ENCODE measurements at regions not wholly inside any gene's neighbourhood (a gene's known extent, or its start where the extent isn't known, plus 50 kb on each side); places are given as distances from the start of the nearest gene placed in this dataset.
A peak's percentile ranks its signal among the peaks of the same experiment; 100 is the strongest.
"Not testable (repeated sequence)": the region's sequence is repeated elsewhere in the genome, so short reads cannot be mapped to it uniquely, and the experiment has no call there.

DNA sequence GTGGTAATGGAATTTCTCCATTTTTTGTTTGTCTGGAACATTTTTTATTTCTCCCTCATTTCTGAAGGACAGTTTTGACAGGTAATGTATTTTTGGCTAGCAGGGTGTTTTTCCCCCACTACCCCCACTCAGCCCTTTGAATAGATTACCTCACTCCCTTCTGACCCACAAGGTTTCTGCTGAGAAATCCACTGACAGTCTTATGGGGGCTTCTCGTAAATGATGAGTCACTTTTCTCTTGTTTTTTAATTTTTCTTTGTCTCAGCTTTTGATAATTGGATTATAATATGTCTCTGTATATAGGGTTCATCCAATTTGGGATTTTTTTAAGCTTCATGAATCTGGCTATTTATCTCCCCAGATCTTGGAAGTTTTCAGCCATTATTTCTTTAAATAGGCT is 74.7 kb upstream of the CCDC71L start:
- no peak for DNase-seq (ENCODE audit: low read depth in 1 of 2, low spot score in 2 of 2)
- Histone ChIP-seq H3K4me1 (replicated peaks) (peaks cover 29% of the 10 kb centered on the region), H3K36me3 (peaks cover 4% of the 10 kb centered on the region; the same call in 1 of the 2 replicates), H3K27me3 (replicated peaks) (no peaks in the 10 kb centered on the region), H3K4me3 (no peak overlapping the region), H3K9me3 (replicated peaks) (no peaks in the 10 kb centered on the region), H3K27ac (no peak overlapping the region)

GRCh38 chr7:106736123-106736507 is 75.2 kb upstream of the CCDC71L start:
- Histone ChIP-seq H3K4me3 (no peak overlapping the region), H3K4me1 (replicated peaks) (peaks cover 25% of the 10 kb centered on the region), H3K36me3 (peaks cover 4% of the 10 kb centered on the region; the same call in 1 of the 2 replicates), H3K27me3 (replicated peaks) (no peaks in the 10 kb centered on the region), H3K9me3 (replicated peaks) (no peaks in the 10 kb centered on the region), H3K27ac (no peak overlapping the region)
- DNase-seq (ENCODE audit: low read depth in 1 of 2, low spot score in 2 of 2), result no peak

GRCh38 chr7:106736508-106737201 is 75.7 kb upstream of the CCDC71L start:
- Histone ChIP-seq H3K4me3 (no peak overlapping the region), H3K9me3 (replicated peaks) (no peaks in the 10 kb centered on the region), H3K4me1 (replicated peaks) (peaks cover 19% of the 10 kb centered on the region), H3K27ac (peak overlapping the region; percentile 16; the same call in 1 of the 2 replicates), H3K36me3 (no peaks in the 10 kb centered on the region; the same call in 1 of the 2 replicates), H3K27me3 (replicated peaks) (no peaks in the 10 kb centered on the region)
- peak in 1 of 2 experiments; percentile 60 for DNase-seq (ENCODE audit: low read depth in 1 of 2, low spot score in 2 of 2)

DNA sequence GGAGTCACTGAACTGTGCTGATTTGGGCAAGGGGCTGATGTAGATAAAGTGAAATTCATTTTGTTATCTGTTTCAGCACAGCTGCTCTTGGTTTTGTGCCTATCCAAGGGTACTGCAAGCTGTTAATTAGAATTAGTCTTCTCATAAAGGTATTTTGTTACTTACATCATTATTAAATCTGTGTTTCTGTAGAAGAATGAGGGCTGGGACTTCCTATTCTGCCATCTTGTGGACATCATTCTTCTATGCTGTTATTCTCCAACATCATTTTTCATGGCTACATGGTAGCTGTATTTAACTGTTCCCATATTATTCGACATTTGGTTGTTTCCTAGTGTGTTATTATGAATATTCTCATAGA is 76.2 kb upstream of the CCDC71L start:
- Histone ChIP-seq H3K9me3 (replicated peaks) (no peaks in the 10 kb centered on the region), H3K36me3 (no peaks in the 10 kb centered on the region; the same call in 1 of the 2 replicates), H3K4me1 (replicated peaks) (peaks cover 14% of the 10 kb centered on the region), H3K4me3 (no peak overlapping the region), H3K27me3 (replicated peaks) (no peaks in the 10 kb centered on the region), H3K27ac (no peak overlapping the region)
- DNase-seq (ENCODE audit: low read depth in 1 of 2, low spot score in 2 of 2), result peak in 1 of 2 experiments; percentile 37

GRCh38 chr7:106740806-106741205 is 79.8 kb upstream of the CCDC71L start:
- H3K9me3 ChIP-seq (replicated peaks), result no peaks in the 10 kb centered on the region
- peaks cover 9% of the 10 kb centered on the region for H3K4me1 ChIP-seq (replicated peaks)
- no peaks in the 10 kb centered on the region; the same call in 1 of the 2 replicates for H3K36me3 ChIP-seq
- no peak overlapping the region for H3K4me3 ChIP-seq
- H3K27me3 ChIP-seq (replicated peaks), result no peaks in the 10 kb centered on the region
- H3K27ac ChIP-seq, result no peak overlapping the region
- DNase-seq (ENCODE audit: low read depth in 1 of 2, low spot score in 2 of 2), result no peak

DNA sequence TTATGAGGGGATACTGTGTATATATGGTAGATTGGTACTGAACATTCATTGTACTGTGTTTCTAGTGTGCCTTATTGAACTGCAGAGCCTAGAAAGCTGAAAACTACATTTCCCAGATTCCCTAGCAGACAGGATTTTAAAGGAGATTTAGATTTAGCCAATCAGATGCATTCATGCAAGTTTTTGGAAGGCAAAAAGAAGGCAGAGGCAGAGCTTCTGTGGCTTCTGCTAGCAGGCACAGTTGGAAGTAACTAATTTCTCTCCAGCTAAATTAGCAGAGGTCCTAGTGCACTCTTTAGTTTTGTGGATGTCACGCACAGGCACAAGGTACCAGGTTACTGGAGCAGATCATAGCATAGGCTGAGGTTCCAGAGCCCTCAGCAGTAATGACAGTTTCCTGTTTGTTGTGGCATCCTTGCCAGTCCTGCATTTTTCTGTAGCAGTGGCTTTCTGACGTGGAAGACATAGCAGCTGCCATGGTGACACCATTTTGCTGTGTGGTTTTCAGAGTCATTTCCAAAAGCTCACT is 83.7 kb upstream of the CCDC71L start:
- no peaks in the 10 kb centered on the region; the same call in 1 of the 2 replicates for H3K9me3 ChIP-seq (replicated peaks)
- no peak overlapping the region for H3K27ac ChIP-seq
- no peak for DNase-seq (ENCODE audit: low read depth in 1 of 2, low spot score in 2 of 2)
- H3K4me3 ChIP-seq, result no peak overlapping the region
- no peaks in the 10 kb centered on the region for H3K27me3 ChIP-seq (replicated peaks)
- H3K36me3 ChIP-seq, result peaks cover 9% of the 10 kb centered on the region
- peaks cover 9% of the 10 kb centered on the region for H3K4me1 ChIP-seq (replicated peaks)

GRCh38 chr7:106747301-106747700 is 86.3 kb upstream of the CCDC71L start:
- peaks cover 23% of the 10 kb centered on the region for H3K36me3 ChIP-seq
- not testable (repeated sequence) for H3K27ac ChIP-seq; H3K9me3 ChIP-seq (replicated peaks); H3K27me3 ChIP-seq (replicated peaks); H3K4me1 ChIP-seq (replicated peaks); DNase-seq (ENCODE audit: low read depth in 1 of 2, low spot score in 2 of 2); H3K4me3 ChIP-seq

DNA sequence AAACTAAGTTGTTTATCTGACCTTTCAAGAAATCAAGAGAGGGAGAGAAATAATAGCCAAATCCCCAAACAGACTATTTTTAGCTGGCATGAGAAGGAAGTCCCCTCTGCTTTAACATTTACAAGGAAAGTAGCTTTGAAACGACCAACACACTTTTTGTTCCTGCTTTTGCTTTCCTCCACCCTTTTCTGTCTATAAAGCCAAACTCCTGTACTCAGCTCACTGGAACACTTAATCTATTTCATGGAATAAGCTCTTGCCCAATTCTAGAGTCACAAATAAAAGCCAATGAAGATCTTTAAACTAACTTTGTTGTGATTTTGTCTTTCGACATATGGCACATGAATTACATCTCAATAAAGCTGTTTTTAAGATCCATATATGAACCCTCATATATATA is 86.8 kb upstream of the CCDC71L start:
- DNase-seq (ENCODE audit: low read depth in 1 of 2, low spot score in 2 of 2), result no peak
- Histone ChIP-seq H3K9me3 (replicated peaks) (no peaks in the 10 kb centered on the region; the same call in 1 of the 2 replicates), H3K27ac (no peak overlapping the region)

GRCh38 chr7:106749165-106749564 is 88.2 kb upstream of the CCDC71L start:
- Histone ChIP-seq H3K36me3 (peaks cover 32% of the 10 kb centered on the region), H3K4me3 (no peak overlapping the region), H3K9me3 (replicated peaks) (no peaks in the 10 kb centered on the region; the same call in 1 of the 2 replicates), H3K27ac (no peak overlapping the region), H3K4me1 (replicated peaks) (peaks cover 9% of the 10 kb centered on the region), H3K27me3 (replicated peaks) (no peaks in the 10 kb centered on the region)
- DNase-seq (ENCODE audit: low read depth in 1 of 2, low spot score in 2 of 2), result no peak

More for the DNA sequence above, 86.8 kb upstream of the CCDC71L start:
- Histone ChIP-seq H3K4me1 (replicated peaks) (peaks cover 9% of the 10 kb centered on the region), H3K27me3 (replicated peaks) (no peaks in the 10 kb centered on the region), H3K4me3 (no peak overlapping the region), H3K36me3 (peaks cover 23% of the 10 kb centered on the region)

GRCh38 chr7:106750773-106751172 is 89.8 kb upstream of the CCDC71L start:
- H3K27ac ChIP-seq, result no peak overlapping the region
- peaks cover 9% of the 10 kb centered on the region for H3K4me1 ChIP-seq (replicated peaks)
- H3K36me3 ChIP-seq, result peaks cover 47% of the 10 kb centered on the region
- no peaks in the 10 kb centered on the region for H3K27me3 ChIP-seq (replicated peaks)
- no peak for DNase-seq (ENCODE audit: low read depth in 1 of 2, low spot score in 2 of 2)
- H3K9me3 ChIP-seq (replicated peaks), result no peaks in the 10 kb centered on the region; the same call in 1 of the 2 replicates
- H3K4me3 ChIP-seq, result no peak overlapping the region

GRCh38 chr7:106752367-106752766 is 91.4 kb upstream of the CCDC71L start:
- H3K4me1 ChIP-seq (replicated peaks), result peaks cover 6% of the 10 kb centered on the region
- no peaks in the 10 kb centered on the region; the same call in 1 of the 2 replicates for H3K9me3 ChIP-seq (replicated peaks)
- no peak overlapping the region for H3K27ac ChIP-seq
- no peak for DNase-seq (ENCODE audit: low read depth in 1 of 2, low spot score in 2 of 2)
- peaks cover 62% of the 10 kb centered on the region for H3K36me3 ChIP-seq
- no peaks in the 10 kb centered on the region for H3K27me3 ChIP-seq (replicated peaks)
- H3K4me3 ChIP-seq, result no peak overlapping the region

DNA sequence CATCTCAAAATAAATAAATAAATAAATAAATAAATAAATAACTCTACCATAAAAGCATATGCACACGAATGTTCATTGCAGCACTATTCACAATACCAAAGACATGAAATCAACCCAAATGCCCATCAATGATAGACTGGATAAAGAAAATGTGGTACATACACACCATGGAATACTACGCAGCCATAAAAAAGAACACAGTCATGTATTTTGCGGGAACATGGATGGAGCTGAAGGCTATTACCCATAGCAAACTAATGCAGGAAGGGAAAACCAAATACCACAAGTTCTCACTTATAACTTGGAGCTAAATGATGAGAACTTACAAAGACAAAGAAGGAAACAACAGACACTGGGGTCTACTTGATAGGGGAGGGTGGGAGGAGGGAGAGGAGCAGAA is 94.1 kb upstream of the CCDC71L start:
- H3K27me3 ChIP-seq (replicated peaks); H3K4me1 ChIP-seq (replicated peaks); H3K4me3 ChIP-seq; DNase-seq (ENCODE audit: low read depth in 1 of 2, low spot score in 2 of 2); H3K27ac ChIP-seq; H3K9me3 ChIP-seq (replicated peaks): not testable (repeated sequence)
- peaks cover 65% of the 10 kb centered on the region for H3K36me3 ChIP-seq

DNA sequence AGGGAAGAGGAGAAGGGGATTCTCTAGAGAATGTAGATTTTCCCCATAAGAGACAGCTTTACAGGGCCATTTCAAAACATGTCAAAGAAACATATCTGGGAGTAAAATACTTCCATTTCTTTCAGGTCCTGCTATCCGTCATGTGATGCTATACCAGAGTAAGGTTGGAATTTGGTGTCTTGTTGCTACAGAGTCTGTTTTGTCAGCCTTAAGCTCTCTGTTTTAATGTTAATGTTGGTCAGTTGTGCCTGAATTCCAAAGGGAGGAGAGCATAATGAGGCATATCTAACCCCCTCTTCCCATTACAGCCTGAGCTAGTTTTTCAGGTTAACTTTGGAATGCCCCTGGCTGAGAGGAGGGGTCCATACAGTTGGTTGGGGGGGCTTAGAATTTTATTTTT is 94.7 kb upstream of the CCDC71L start:
- Histone ChIP-seq H3K27ac (no peak overlapping the region), H3K36me3 (peaks cover 70% of the 10 kb centered on the region), H3K9me3 (replicated peaks) (no peaks in the 10 kb centered on the region; the same call in 1 of the 2 replicates), H3K4me3 (no peak overlapping the region), H3K4me1 (replicated peaks) (no peaks in the 10 kb centered on the region), H3K27me3 (replicated peaks) (no peaks in the 10 kb centered on the region)
- no peak for DNase-seq (ENCODE audit: low read depth in 1 of 2, low spot score in 2 of 2)

DNA sequence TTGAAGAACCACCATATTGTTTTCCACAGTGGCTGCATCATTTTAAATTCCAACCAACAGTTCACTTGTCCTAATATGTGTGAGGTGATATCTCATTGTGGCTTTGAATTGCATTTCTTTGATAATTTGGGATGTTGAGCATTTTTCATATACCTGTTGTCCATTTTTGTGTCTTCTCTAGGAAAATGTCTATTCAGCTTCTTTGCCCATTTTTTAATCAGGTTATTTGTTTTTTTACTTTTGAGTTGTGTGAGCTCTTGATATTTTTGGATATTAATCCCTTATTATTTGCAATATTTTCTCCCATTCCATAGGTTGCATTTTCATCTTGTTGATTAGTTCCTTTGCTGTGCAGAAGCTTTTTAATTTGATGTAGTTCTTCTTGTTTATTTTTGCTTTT is 95.1 kb upstream of the CCDC71L start:
- Histone ChIP-seq H3K36me3 (peaks cover 70% of the 10 kb centered on the region), H3K4me3 (no peak overlapping the region), H3K27me3 (replicated peaks) (no peaks in the 10 kb centered on the region), H3K9me3 (replicated peaks) (no peaks in the 10 kb centered on the region; the same call in 1 of the 2 replicates), H3K27ac (no peak overlapping the region), H3K4me1 (replicated peaks) (no peaks in the 10 kb centered on the region)
- no peak for DNase-seq (ENCODE audit: low read depth in 1 of 2, low spot score in 2 of 2)
